Hematopoietic multipotent progenitor cell treated with erythropoietin and hydrocortisone succinate and interleukin-3 and kit ligand, for 6 days (in vitro differentiated cells): ENCODE measurements at regions not wholly inside any gene's neighbourhood (a gene's known extent, or its start where the extent isn't known, plus 50 kb on each side); places are given as distances from the start of the nearest gene placed in this dataset.

Source experiments
- DNase-seq: peaks from one replicate; pipeline ENCODE4 v3.0.0-alpha.2; 2015

- DNase-seq = no peak
Measured at GRCh38 chr1:57983441-57983840, 559.6 kb upstream of the DAB1 start.

- no peak for DNase-seq
Measured at GRCh38 chr1:57982852-57983251, 559.0 kb upstream of the DAB1 start.

GRCh38 chr1:57976216-57976615 is 552.4 kb upstream of the DAB1 start:
- no peak for DNase-seq

- DNase-seq = no peak
Measured at GRCh38 chr1:57968321-57968720, 544.5 kb upstream of the DAB1 start.

- peak; percentile 23 for DNase-seq
Measured at GRCh38 chr1:57966751-57967406, 543.0 kb upstream of the DAB1 start.

- no peak for DNase-seq
Measured at GRCh38 chr1:57966340-57966739, 542.5 kb upstream of the DAB1 start.

- no peak for DNase-seq
Measured at GRCh38 chr1:57963581-57963980, 539.7 kb upstream of the DAB1 start.

GRCh38 chr1:57959531-57960241 is 535.8 kb upstream of the DAB1 start:
- DNase-seq = no peak

- DNase-seq = no peak
Measured at GRCh38 chr1:57957576-57957975, 533.7 kb upstream of the DAB1 start.

- no peak for DNase-seq
Measured at GRCh38 chr1:57951390-57951789, 527.5 kb upstream of the DAB1 start.

- no peak for DNase-seq
Measured at GRCh38 chr1:57949168-57949567, 525.3 kb upstream of the DAB1 start.

GRCh38 chr1:57947471-57947870 is 523.6 kb upstream of the DAB1 start:
- DNase-seq = no peak

- DNase-seq = no peak
Measured at GRCh38 chr1:57945045-57945444, 521.2 kb upstream of the DAB1 start.

- DNase-seq = no peak
Measured at GRCh38 chr1:57943365-57943764, 519.5 kb upstream of the DAB1 start.

- no peak for DNase-seq
Measured at GRCh38 chr1:57934745-57935144, 510.9 kb upstream of the DAB1 start.

- DNase-seq = no peak
Measured at GRCh38 chr1:57927003-57927402, 503.1 kb upstream of the DAB1 start.

GRCh38 chr1:57926025-57926552 is 502.2 kb upstream of the DAB1 start:
- no peak for DNase-seq

- no peak for DNase-seq
Measured at GRCh38 chr1:57925226-57925625, 501.4 kb upstream of the DAB1 start.

GRCh38 chr1:57922130-57922529 is 498.3 kb upstream of the DAB1 start:
- DNase-seq = no peak

GRCh38 chr1:57916041-57916440 is 492.2 kb upstream of the DAB1 start:
- DNase-seq = no peak

GRCh38 chr1:57911427-57911826 is 487.6 kb upstream of the DAB1 start:
- no peak for DNase-seq

- DNase-seq = no peak
Measured at GRCh38 chr1:57910782-57911181, 486.9 kb upstream of the DAB1 start.

- DNase-seq = no peak
Measured at GRCh38 chr1:57910305-57910704, 486.4 kb upstream of the DAB1 start.

GRCh38 chr1:57908147-57908890 is 484.5 kb upstream of the DAB1 start:
- no peak for DNase-seq
